ENCODE measurements at regions not wholly inside any gene's neighbourhood (a gene's known extent, or its start where the extent isn't known, plus 50 kb on each side); places are given as distances from the start of the nearest gene placed in this dataset.

- TF ChIP-seq, protein P1, sequence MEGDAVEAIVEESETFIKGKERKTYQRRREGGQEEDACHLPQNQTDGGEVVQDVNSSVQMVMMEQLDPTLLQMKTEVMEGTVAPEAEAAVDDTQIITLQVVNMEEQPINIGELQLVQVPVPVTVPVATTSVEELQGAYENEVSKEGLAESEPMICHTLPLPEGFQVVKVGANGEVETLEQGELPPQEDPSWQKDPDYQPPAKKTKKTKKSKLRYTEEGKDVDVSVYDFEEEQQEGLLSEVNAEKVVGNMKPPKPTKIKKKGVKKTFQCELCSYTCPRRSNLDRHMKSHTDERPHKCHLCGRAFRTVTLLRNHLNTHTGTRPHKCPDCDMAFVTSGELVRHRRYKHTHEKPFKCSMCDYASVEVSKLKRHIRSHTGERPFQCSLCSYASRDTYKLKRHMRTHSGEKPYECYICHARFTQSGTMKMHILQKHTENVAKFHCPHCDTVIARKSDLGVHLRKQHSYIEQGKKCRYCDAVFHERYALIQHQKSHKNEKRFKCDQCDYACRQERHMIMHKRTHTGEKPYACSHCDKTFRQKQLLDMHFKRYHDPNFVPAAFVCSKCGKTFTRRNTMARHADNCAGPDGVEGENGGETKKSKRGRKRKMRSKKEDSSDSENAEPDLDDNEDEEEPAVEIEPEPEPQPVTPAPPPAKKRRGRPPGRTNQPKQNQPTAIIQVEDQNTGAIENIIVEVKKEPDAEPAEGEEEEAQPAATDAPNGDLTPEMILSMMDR (conservative IDR thresholded peaks at IDR 0.05), result no peak
- Histone ChIP-seq H2AFZ (ENCODE audit: low read length) (no peak overlapping the region), H3K14ac (ENCODE audit: insufficient read depth, low read length) (no peak overlapping the region), H2BK12ac (ENCODE audit: insufficient read length, low read depth, low read length) (no peak overlapping the region), H3K23ac (ENCODE audit: insufficient read length, low read depth, low read length) (no peak overlapping the region), H3K79me1 (ENCODE audit: insufficient read depth, low read depth, low read length, poor library complexity, severe bottlenecking) (no peaks in the 10 kb centered on the region), H3K18ac (ENCODE audit: insufficient read length, low read depth, low read length) (no peak overlapping the region), H2BK5ac (ENCODE audit: insufficient read length, low read length) (no peak overlapping the region), H3K27ac (ENCODE audit: insufficient read length, low read depth, low read length) (no peak overlapping the region), H3K79me2 (ENCODE audit: insufficient read depth, low read length) (no peaks in the 10 kb centered on the region), H3T11ph (ENCODE audit: low read length) (no peak overlapping the region), H4K20me1 (ENCODE audit: control insufficient read depth, insufficient read depth, insufficient read length) (no peaks in the 10 kb centered on the region), H4K8ac (replicated peaks; ENCODE audit: insufficient read length, low read depth, low read length) (no peak overlapping the region), H3K9me3 (ENCODE audit: control insufficient read depth, low read depth, low read length) (no peaks in the 10 kb centered on the region), H3K56ac (ENCODE audit: insufficient read length, low read depth, low read length) (no peak overlapping the region), H4K91ac (ENCODE audit: insufficient read length, low read depth, low read length) (no peak overlapping the region), H4K5ac (ENCODE audit: insufficient read length, low read depth, low read length) (no peak overlapping the region), H2BK20ac (ENCODE audit: low read depth, low read length, poor library complexity, severe bottlenecking) (no peak overlapping the region), H2BK15ac (ENCODE audit: low read depth, low read length) (no peak overlapping the region), H2AK5ac (ENCODE audit: insufficient read length, low read length) (no peak overlapping the region), H3K4ac (ENCODE audit: low read depth, low read length) (no peak overlapping the region), H3K4me2 (ENCODE audit: insufficient read depth, insufficient read length, low read length) (no peak overlapping the region), H2BK120ac (ENCODE audit: low read depth, low read length, poor library complexity, severe bottlenecking) (no peak overlapping the region), H3K4me1 (ENCODE audit: insufficient read depth, low read length) (no peaks in the 10 kb centered on the region; the same call in 1 of the 2 replicates), H3K23me2 (ENCODE audit: insufficient read length, low read depth, low read length, poor library complexity, severe bottlenecking) (no peaks in the 10 kb centered on the region), H3K9ac (ENCODE audit: extremely low read depth, insufficient read length, low read length) (no peak overlapping the region), H3K27me3 (ENCODE audit: insufficient read depth, low read length) (no peaks in the 10 kb centered on the region)
- no peak for DNase-seq
- H3K4me1 Mint-ChIP-seq, result no peaks in the 10 kb centered on the region
- no CpG with 5 or more reads among the region's 1 CpG for WGBS (ENCODE audit: extremely low coverage, insufficient read length, low lambda C conversion rate)
- no peak overlapping the region for H3K4me3 Mint-ChIP-seq
- H3K27me3 Mint-ChIP-seq (ENCODE audit: low read depth), result no peaks in the 10 kb centered on the region
- H3K27ac Mint-ChIP-seq, result no peak overlapping the region
- peaks cover 0 to 3% of the 10 kb centered on the region in 2 experiments; a peak in 1 of 5 replicates for H3K9me3 Mint-ChIP-seq
- peaks cover 0 to 6% (median 3%) of the 10 kb centered on the region in 3 experiments; a peak in 3 of 7 replicates for H3K36me3 Mint-ChIP-seq (ENCODE audit: insufficient read depth in 1 of 3, low read depth in 3 of 3)
These were observed 69.7 kb upstream of the DCBLD2 start for GRCh38 chr3:98971169-98971681.
